IPS-11a (cell line): ENCODE measurements at regions not wholly inside any gene's neighbourhood (a gene's known extent, or its start where the extent isn't known, plus 50 kb on each side); places are given as distances from the start of the nearest gene placed in this dataset.
"Not testable (repeated sequence)": the region's sequence is repeated elsewhere in the genome, so short reads cannot be mapped to it uniquely, and the experiment has no call there.

Experiments
- H3K4me3 ChIP-seq: one replicate; pipeline ENCODE4 v1.5.1; 2013; ENCODE audit warnings: low read depth, low read length, control low read depth

DNA sequence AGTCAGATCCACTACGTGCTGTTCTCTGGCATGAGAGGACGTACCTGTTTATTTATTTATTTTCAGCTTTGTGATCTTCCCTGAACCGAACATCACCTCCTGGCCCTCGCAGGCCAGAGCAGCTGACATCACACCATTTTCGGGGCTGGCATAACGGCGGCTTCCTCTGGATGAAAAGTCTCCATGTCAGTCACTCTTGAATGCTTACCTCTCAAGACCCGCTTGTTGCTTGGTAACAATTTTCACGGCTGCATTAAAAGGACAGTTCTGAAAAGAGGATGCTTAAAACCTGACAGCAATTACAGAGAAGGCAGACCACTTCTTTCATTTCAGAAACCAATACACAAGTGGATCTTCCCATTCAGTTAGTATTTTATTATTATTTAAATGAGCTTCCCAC is 159.8 kb upstream of the CDH4 start:
- no peak overlapping the region for H3K4me3 ChIP-seq

DNA sequence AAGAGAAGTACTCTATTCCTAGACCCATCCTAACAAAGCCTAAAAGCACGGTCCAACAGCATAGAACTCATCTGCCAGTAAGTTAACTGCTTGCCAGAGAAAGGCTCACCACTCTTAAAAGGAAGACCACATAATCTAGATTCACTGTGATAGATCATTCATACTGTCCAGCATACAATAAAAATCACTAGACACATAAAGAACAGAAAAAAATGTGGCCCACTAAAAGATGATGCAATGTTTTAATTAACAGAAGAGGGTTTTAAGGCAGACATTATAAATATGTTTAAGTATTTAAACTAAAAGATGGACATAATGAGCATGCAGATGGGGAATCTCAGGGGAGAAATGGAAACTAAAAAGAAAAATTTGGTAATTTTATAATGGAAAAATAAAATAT is 157.5 kb upstream of the CDH4 start:
- no peak overlapping the region for H3K4me3 ChIP-seq

DNA sequence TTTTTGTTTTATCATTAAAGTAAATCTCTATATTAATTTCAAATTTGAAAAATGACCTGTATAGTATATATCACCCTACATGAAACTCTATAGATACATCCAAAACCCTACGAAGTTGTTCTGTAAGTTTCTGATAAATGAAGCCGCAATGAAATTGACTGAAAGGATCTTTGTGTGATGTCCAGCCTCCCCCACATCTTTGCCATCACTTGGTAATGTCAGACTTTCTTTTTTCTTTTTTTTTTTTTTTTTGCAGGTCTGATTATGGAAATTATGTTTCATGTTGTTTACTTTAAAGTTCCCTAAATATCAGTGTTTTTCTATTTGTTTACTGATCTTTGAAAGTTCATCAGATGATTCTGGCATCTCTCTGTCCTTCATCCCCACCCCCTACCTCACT is 155.6 kb upstream of the CDH4 start:
- H3K4me3 ChIP-seq = no peak overlapping the region

DNA sequence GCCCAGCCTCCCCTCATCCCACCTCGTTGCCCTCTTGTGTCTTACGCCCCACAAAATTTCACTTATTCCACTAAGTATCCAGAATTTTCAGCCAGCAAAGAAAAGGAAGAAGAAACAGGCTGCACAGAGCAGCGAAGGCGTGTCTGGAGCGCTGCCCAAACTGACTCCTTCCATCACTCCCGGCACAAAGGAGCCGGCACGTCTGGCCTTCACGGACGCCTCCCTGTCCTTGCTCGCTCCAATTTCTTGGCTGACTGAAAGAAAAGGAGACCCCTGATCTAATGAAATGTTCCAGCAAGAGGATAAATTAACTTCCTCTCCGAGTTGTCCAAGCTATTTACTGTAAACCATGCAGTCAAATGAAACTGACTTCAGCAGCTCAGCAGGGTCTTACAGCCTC is 152.3 kb upstream of the CDH4 start:
- H3K4me3 ChIP-seq = no peak overlapping the region

DNA sequence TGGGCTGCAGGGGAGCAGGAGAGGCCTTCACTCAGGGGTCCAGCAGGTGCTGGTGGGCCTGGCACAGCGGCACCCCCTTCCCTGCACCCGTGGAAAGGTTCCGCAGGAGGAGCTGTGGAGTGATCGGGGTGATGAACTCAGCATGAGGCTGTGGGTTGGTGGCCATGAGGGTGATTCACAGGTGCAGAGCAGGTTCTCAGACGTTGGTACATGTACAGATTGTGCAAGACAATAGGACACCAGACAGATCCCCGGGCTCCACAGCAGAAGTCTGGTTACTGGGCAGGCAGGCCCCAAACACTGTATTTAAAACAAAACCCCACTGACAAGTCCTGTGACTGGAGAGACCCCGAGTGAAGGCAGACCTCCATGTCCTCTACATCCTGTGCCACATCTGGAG is 151.6 kb upstream of the CDH4 start:
- H3K4me3 ChIP-seq = no peak overlapping the region

DNA sequence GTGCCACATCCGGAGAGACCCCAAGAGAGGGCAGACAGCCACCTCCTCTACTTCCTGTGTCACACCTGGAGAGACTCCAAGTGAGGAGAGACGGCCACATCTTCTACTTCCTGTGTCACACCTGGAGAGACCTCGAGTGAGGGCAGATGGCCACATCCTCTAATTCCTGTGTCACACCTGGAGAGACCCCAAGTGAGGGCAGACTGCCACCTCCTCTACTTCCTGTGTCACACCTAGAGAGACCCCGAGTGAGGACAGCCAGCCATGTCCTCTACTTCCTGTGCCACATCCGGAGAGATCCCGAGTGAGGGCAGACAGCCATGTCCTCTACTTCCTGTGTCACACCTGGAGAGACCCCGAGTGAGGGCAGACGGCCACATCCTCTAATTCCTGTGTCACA is 150.7 kb upstream of the CDH4 start:
- not testable (repeated sequence) for H3K4me3 ChIP-seq

DNA sequence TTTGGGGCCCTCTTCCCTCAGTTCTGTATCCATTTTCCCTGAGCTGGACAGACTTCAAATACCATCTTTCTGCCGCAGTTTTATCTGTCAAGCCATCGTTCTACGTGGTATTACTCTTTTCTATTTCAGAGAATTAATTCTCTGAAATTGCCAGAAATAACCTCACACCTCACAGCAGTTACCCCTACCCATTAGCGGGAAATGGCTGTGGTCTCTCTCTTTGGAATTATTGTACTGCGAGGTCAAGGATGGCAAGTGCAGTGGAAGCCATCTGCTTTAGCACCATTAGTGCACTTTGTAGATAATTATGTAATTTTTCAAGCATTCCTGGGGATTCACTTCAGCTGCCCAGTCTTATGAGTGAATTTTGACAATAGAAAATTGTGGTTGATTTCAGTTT is 147.8 kb upstream of the CDH4 start:
- no peak overlapping the region for H3K4me3 ChIP-seq

DNA sequence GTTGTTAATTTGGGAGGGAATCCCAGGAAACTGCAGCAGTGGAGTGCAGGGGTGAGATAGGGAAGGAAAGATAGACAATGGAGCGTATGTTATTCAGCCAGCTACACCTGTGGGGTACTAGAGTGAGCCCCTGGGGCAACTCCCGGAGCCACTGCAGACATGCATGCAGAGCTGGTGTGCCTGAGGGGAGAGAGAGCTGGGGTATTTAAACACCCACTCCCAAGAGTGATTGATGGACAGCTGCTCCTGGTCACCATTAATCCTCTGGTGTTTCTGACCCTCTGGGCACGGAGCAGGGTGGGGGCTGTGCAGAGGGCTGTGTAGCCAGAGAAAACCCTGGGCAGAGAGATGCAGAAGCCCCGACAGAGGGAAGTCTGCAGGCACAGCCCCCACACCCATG is 146.7 kb upstream of the CDH4 start:
- H3K4me3 ChIP-seq = no peak overlapping the region

DNA sequence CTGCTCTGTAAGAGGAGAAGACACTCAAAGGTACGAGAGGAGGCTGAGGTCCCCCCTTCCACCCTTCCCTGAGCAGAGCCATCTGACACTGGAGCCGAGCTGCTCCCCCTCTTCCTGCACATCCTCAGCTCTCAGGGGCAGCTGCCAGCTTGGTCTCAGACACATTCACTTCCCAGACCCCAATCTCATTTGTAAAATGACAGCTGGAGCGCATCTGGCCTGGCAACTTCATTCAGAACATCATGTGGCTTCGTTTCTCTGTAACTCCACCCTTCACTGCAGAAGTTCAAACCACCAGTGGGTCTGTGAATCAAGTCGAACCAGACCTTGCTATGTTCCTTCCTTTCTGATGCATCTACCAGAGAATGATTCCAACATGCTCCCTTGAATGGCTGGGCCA is 145.6 kb upstream of the CDH4 start:
- H3K4me3 ChIP-seq = no peak overlapping the region

DNA sequence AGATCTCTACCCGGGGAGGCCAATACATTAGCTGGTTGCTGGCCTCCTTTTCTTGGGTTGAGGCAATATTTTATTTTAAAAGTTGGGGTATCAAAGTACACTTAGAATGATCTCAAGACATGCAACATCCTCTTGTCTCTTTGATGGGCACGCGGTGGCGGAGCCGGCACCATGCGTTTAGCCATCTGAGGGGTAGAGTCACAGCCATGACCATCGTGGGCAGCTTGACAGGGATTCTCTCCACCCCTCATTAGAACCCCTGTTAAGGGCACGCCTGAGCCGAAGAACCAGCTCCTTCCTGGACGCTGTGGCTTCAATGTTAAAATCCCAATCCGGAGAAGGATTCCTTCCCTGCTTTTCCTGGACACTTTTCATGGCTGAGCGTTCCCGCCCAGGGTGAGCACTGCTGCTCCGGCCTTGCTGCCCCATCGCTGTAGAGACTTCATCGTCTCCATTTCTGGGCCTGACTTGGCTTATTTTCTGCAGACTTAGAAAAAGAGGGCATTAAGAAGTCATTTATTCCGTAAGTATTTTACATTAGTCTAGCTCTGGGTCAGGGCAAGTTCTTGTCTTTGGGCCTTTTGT is 142.7 kb upstream of the CDH4 start:
- H3K4me3 ChIP-seq = no peak overlapping the region

DNA sequence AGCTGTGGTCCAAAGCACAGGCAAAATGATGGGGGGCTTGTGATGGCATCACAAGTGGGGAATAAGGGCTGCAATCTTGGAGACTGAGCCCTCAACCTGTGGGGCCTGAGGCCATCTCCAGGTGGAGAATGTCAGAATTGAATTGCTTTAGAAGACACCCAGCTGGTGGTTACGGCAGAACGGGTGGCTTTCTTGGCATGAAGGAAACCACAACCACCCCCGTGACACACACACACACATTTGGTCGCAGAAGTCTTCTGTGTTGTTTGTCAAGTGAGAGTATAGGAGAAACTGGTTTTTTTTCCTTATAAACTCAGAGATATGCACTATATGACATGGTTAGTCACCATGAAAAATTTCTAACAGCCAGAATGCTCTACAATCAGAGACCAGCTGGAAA is 139.5 kb upstream of the CDH4 start:
- no peak overlapping the region for H3K4me3 ChIP-seq

DNA sequence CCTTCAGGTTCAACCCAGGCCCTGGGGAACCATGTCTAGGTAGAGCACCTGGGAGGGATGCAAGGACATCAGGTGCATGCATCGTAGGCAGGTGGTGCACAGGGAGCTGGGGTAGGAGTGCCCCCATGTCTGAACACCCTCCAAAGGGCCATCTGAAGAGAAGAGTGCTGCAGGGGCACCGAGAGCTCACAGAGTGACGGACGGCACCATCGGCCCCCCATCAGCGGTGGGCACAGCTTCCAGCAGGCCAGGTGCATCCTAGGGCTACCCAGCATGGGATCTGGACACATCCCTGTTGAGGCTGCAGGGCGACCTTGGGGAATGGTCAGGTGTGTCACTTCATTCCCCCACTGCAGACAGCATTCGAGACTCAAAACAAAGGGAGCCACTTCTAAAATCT is 138.3 kb upstream of the CDH4 start:
- H3K4me3 ChIP-seq = no peak overlapping the region

DNA sequence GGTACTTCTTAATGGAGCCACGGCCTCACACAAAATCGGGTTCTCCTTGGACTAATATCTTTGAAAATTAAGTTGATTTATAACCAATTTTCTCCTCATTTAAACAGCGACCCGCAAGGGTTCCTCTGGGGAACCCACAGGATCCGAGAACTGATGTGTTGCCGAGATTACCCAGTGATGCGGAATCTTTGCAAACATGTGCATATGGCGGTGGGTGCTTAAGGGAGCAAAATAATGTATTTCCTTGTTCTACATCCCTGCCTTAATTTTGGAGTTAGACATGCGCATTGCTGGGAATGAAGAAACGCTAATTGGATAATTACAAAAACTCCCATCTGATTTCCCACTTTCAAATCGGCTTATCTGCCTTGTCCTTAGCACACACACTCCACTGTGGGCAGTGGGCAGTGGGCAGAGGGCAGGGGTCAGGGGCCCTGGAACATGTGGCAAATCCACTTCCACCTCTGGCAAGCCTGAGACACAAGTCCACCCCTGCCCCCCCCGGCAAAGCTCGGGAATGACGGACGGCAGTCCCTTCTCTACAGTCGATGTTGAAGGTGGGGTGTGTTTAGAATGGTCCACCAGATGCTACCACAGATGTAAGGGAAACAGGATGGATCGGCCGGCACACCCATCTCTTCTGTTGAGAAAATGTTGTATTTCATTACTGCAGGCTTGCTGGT is 137.4 kb upstream of the CDH4 start:
- H3K4me3 ChIP-seq = no peak overlapping the region

DNA sequence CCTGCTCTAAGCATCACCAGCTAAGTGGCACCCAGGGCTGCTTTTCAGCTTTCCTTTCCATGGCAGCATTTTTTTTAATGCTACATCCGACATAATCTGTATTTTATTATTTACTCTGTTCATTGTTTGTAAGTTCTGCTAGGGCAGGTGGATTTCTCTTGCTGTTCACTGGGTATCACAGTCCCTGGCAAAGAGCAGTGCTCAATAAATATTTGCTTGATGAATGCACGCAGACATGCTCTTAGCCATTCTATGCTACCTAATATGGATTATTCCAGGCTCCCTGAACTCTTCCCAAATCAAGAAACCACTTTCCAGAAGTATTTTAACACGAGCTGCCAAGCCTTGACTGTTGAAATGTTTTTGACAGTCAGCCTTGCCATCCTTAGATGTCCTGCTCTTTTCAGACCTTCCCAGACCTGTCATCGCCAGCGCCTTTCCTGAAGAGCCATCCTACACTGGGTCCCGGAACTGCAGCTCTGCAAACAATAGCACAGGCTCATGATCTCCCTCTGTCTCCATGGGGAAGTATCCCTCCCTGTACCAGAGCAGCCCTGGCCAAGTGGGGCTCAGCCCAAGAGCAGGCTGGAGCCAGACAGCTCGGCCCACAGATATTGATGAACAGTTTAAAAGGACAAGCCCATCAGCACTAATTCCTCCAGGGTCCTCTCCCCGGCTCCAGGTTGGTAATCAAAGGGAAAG is 136.5 kb upstream of the CDH4 start:
- H3K4me3 ChIP-seq = no peak overlapping the region

DNA sequence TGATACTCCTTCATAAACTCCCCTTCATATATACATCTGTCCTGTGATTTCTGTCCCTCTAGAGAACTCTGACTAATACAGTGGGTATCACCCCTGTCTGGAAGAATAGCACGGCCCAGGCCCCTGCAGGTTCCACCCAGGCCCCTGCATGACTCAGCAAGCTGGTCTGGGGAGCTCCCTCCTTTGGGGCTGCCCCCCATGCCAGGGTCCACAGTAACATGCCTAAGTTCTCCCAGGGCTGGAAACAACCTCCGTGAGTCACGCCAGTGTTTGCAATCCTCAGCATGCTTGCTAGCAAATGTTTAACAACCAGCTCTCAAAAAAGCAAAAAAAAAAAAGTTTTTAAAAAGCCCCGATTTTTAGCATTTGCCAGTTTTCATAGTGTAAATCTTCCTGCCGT is 134.3 kb upstream of the CDH4 start:
- no peak overlapping the region for H3K4me3 ChIP-seq

DNA sequence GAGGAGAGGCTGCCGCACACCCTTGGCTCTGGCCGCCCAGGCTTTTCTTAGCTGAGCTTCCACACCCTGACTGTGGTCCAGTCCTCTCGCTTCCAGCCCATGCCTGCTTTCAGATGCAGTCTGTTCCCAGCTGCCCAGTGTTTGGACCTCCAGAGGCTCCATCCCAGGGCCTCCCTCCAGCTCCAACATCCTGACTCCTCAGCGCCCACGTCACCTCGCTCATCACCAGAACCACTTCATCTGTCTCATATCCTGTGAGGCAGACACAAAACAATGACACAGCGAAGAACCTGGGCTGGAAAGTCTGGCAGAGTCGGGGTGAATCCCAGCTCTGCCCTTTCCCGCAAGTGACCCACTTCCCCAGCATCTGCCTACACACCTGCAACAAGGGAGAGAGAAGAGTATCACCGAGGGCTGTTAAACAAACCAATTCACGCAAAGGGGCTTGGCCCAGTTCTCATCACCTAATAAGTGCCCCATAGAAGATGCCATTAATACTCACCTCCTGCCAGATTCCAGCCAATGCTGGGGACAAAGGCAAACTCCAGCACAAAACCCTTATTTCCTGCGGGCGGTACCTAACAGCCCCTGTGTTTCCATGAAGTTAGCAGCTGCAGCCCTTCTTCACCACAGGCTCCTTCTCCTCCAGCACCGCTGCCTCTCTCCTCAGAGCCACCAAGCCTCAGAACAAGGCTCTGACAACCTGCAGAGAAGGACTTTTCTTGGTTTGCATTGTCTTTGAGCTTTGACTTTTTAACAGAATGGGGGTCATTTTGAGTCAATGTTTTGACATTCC is 133.4 kb upstream of the CDH4 start:
- no peak overlapping the region for H3K4me3 ChIP-seq

DNA sequence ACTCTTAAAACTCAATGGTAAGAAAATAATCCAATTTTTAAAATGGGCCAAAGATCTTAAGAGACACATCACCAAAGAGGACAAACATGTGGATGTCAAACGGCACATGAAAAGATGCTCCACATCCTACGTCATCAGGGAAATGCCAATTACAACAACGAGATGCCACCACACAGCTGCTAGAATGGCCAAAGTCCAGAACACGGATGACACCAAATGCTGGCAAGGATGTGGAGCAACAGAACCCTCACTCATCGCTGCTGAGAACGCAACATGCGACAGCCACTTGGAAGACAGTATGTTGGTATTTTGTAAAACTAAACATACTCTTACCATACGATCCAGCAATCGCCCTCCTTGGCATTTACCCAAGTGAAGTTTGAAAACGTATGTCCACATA is 132.8 kb upstream of the CDH4 start:
- no peak overlapping the region for H3K4me3 ChIP-seq

DNA sequence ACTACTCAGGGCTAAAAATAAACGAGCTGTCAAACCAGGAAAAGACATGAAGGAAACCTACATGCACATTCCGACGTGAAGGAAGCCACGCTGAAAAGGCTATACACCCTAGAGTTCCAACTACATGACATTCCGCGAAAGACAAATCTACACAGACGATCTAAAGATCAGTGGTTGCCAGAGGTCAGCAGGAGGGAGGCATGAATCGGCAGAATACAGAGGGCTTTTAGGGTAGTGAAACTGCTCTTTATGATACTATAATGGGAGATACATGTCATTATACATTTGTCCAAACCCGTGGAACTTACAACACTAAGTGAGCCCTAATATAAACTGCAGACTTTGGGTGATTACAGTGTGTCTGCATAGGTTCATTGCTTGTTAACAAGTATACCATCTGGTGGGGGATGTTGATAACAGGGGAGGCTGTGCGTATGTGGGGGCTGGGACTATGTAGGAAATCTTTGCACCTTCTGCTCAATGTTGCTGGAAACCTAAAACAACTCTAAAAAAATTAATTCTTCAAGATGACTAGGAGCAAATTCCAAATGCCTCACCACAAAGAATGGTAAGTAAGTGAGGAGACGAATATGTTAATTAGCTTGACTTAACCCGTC is 132.2 kb upstream of the CDH4 start:
- no peak overlapping the region for H3K4me3 ChIP-seq

DNA sequence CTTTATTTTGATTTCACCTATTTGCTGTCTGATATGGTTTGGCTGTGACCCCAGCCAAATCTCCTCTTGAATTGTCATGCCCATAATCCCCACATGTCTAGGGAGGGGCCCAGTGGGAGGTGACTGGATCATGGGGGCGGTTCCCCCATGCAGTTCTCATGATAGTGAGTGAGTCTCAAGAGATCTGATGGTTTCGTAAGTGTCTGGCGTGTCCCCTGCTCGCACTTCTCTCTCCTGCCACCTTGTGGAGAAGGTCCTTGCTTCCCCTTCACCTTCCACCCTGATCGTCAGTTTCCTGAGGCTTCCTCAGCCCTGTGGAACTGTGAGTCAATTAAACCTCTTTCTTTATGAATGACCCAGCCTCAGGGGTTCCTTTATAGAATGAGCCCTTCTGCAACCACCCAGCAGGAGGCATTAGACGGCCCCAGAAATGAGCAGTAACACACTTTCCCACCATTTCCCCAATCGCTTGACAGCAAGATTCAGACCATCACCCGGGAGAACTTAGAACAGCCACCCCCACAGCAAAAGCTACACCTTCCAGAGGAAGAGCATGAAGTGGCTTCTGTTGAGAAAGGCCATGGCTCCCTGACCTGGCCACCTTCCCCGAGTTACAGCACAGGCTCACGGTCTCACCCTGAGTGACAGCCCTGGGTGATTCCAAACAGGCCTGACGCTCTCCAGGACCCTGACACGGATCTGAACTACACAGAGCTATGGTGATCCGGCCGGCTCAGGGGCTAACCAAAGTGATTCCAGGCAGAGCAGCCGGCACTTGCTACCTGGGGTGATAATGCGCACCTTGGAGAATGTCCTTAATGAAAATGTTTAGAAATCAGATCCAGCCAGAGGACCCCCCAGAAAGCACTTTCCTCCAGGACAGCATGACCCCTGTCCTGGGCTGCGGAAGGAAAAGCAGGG is 131.2 kb upstream of the CDH4 start:
- no peak overlapping the region for H3K4me3 ChIP-seq

DNA sequence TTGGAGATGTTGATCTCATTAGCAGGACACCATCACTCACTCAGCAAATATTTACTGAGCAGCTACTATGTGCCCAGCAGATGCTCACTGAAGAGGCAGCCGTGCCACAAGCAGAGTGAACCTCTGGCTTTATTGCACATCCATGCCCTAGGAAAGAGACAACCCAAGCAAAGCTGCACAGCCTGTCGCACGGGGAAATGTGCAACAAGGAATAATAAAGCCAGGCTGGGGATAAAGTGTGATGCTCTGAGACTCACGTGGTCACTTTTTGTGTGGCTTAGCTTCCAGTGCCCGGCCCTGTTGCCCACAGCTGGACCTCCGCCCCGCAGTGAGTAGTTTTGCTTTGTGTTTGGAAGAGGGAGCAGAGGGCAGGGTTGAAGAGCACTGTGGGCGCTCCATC is 130.4 kb upstream of the CDH4 start:
- no peak overlapping the region for H3K4me3 ChIP-seq
